GM19328 (cell line): ENCODE measurements at regions not wholly inside any gene's neighbourhood (a gene's known extent, or its start where the extent isn't known, plus 50 kb on each side); places are given as distances from the start of the nearest gene placed in this dataset.

ENCODE experiments used
- ATAC-seq: cut with Tn5 transposase; IDR thresholded peaks from one replicate; pipeline ENCODE4 v1.9.1; 2021; ENCODE audit warnings: mild to moderate bottlenecking, moderate library complexity; ENCODE audit not compliant: unreplicated experiment

- ATAC-seq = no peak
Measured at GRCh38 chr16:49216593-49216992, 65.0 kb downstream of the CBLN1 start.

GRCh38 chr16:49213594-49213993 is 68.0 kb downstream of the CBLN1 start:
- no peak for ATAC-seq

GRCh38 chr16:49204191-49204590 is 77.4 kb downstream of the CBLN1 start:
- ATAC-seq = no peak

- no peak for ATAC-seq
Measured at GRCh38 chr16:49203361-49203760, 78.3 kb downstream of the CBLN1 start.

GRCh38 chr16:49201118-49201517 is 80.5 kb downstream of the CBLN1 start:
- ATAC-seq = no peak

- ATAC-seq = no peak
Measured at GRCh38 chr16:49200223-49200820, 81.3 kb downstream of the CBLN1 start.

- ATAC-seq = no peak
Measured at GRCh38 chr16:49195237-49195548, 86.4 kb downstream of the CBLN1 start.

- ATAC-seq = no peak
Measured at GRCh38 chr16:49194537-49195236, 87.0 kb downstream of the CBLN1 start.

GRCh38 chr16:49193596-49193995 is 88.0 kb downstream of the CBLN1 start:
- no peak for ATAC-seq

- no peak for ATAC-seq
Measured at GRCh38 chr16:49189286-49189685, 92.4 kb downstream of the CBLN1 start.

GRCh38 chr16:49183911-49184310 is 97.7 kb downstream of the CBLN1 start:
- ATAC-seq = no peak

GRCh38 chr16:49181791-49182518 is 99.7 kb downstream of the CBLN1 start:
- ATAC-seq = no peak

- no peak for ATAC-seq
Measured at GRCh38 chr16:49179714-49180330, 101.8 kb downstream of the CBLN1 start.

- no peak for ATAC-seq
Measured at GRCh38 chr16:49168126-49168525, 113.5 kb downstream of the CBLN1 start.

GRCh38 chr16:49165025-49165424 is 116.6 kb downstream of the CBLN1 start:
- ATAC-seq = no peak

GRCh38 chr16:49161191-49161590 is 120.4 kb downstream of the CBLN1 start:
- no peak for ATAC-seq

GRCh38 chr16:49158029-49158642 is 123.5 kb downstream of the CBLN1 start:
- no peak for ATAC-seq

GRCh38 chr16:49150341-49150740 is 131.3 kb downstream of the CBLN1 start:
- ATAC-seq = no peak

- no peak for ATAC-seq
Measured at GRCh38 chr16:49148410-49148809, 133.2 kb downstream of the CBLN1 start.

- no peak for ATAC-seq
Measured at GRCh38 chr16:49140618-49141017, 141.0 kb downstream of the CBLN1 start.

GRCh38 chr16:49130397-49130796 is 151.2 kb downstream of the CBLN1 start:
- no peak for ATAC-seq
